ENCODE measurements at regions not wholly inside any gene's neighbourhood (a gene's known extent, or its start where the extent isn't known, plus 50 kb on each side); places are given as distances from the start of the nearest gene placed in this dataset.

GRCh38 chr1:173355281-173356031, 121.7 kb upstream of the PRDX6 start (continued):
- no peak for TF ChIP-seq BCLAF1 (IDR thresholded peaks at IDR 0.05)
- 0 out of 2 replicates have a peak, but pooled peaks have one; percentile 42 for TF ChIP-seq ZBED1 (IDR thresholded peaks at IDR 0.05; ENCODE audit: borderline replicate concordance)
- peak in 1 of 2 experiments; percentile 64; a peak in 1 of 4 replicates for TF ChIP-seq EP300 (IDR thresholded peaks at IDR 0.05; ENCODE audit: borderline replicate concordance in 1 of 2, control insufficient read depth in 1 of 2, low read depth in 2 of 2, low read length in 2 of 2)
- TF ChIP-seq RUNX3 (IDR thresholded peaks at IDR 0.05; ENCODE audit: low read length) = peak; percentile 69
- TF ChIP-seq ZSCAN29 (IDR thresholded peaks at IDR 0.05) = no peak
- no peak for TF ChIP-seq ZBTB4 (CRISPR knock-in tag; IDR thresholded peaks at IDR 0.05)
- peak; percentile 63 to 76; a peak in 3 of 4 replicates for TF ChIP-seq IKZF2 (IDR thresholded peaks at IDR 0.05)
- peak; percentile 42; the same call in 1 of the 2 replicates for TF ChIP-seq CBX5 (IDR thresholded peaks at IDR 0.05; ENCODE audit: low read depth)
- TF ChIP-seq CREB1 (IDR thresholded peaks at IDR 0.05; ENCODE audit: low read depth) = no peak
- no peak for TF ChIP-seq STAT1 (conservative IDR thresholded peaks at IDR 0.05)
- TF ChIP-seq MEF2B (IDR thresholded peaks at IDR 0.05; ENCODE audit: partially characterized antibody, poor library complexity, severe bottlenecking) = peak; percentile 70
- TF ChIP-seq NKRF (conservative IDR thresholded peaks at IDR 0.05) = no peak; the same call in 1 of the 2 replicates
- no peak for TF ChIP-seq MXI1 (IDR thresholded peaks at IDR 0.05; ENCODE audit: low read depth, low read length)
- TF ChIP-seq JUNB (IDR thresholded peaks at IDR 0.05) = peak; percentile 64
- peak; percentile 50; the same call in 1 of the 2 replicates for TF ChIP-seq BCL11A (IDR thresholded peaks at IDR 0.05; ENCODE audit: low read depth, low read length)
- peak; percentile 77 for TF ChIP-seq MTA2 (IDR thresholded peaks at IDR 0.05; ENCODE audit: low read depth)
- TF ChIP-seq BRCA1 (IDR thresholded peaks at IDR 0.05; ENCODE audit: low read depth, low read length) = no peak
- TF ChIP-seq E2F8 (IDR thresholded peaks at IDR 0.05; ENCODE audit: low read depth, partially characterized antibody) = no peak

All from GM12878 (cell line).